Ureter (tissue), 1 donor: ENCODE measurements at regions not wholly inside any gene's neighbourhood (a gene's known extent, or its start where the extent isn't known, plus 50 kb on each side); places are given as distances from the start of the nearest gene placed in this dataset.
A peak's percentile ranks its signal among the peaks of the same experiment; 100 is the strongest.

ENCODE experiments used
- DNase-seq: peaks from one replicate; pipeline ENCODE4 v3.0.0-alpha.2; 2020; ENCODE audit warnings: low spot score
- donor health status: DM: yes; HTN: yes; CAD: no.

GRCh38 chr13:34412817-34413375 lies 529.2 kb upstream of the NBEA start:
- no peak for DNase-seq

GRCh38 chr13:34413538-34414210 lies 528.4 kb upstream of the NBEA start:
- no peak for DNase-seq

DNA sequence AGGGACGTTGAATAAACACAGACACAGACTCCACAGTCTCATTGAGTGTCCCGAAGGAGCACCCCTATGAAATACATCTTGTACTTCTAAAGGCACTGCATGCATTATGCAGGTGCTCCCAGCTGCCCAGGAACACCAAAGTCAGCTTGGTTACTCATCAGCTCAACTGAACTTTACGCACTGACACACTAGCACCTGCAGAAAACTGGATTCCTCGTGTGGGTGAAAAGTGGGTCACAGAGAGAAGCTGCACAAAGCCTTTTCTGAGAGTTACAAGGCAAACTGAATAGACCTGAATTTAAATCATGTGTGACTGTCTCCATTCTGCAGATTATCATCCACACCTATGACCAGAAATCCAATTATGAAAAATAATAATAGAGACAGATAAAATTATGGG lies 527.5 kb upstream of the NBEA start:
- no peak for DNase-seq

- peak; percentile 60 for DNase-seq
These were observed 525.1 kb upstream of the NBEA start for GRCh38 chr13:34416971-34417380.

GRCh38 chr13:34417896-34418295 lies 524.2 kb upstream of the NBEA start:
- no peak for DNase-seq

DNA sequence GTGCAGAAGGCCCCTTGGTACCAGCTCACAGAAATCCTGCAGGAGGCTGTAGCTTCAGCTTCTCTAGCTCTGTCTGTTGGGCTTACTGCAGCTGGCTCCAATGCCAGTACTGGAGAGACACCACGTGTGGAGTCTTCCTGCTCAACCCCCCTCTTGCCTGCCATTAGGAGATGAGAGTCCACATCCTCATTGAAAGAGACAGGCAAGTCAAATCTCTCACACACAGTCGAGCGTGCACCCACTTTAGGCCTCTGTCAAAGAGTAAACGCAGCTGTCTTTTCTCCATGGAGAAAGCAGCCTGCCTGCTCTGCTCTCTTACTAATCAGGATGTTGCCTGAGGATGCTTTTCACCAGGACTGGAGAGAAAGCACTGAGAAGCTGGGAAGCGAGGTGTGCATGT lies 523.0 kb upstream of the NBEA start:
- no peak for DNase-seq

DNA sequence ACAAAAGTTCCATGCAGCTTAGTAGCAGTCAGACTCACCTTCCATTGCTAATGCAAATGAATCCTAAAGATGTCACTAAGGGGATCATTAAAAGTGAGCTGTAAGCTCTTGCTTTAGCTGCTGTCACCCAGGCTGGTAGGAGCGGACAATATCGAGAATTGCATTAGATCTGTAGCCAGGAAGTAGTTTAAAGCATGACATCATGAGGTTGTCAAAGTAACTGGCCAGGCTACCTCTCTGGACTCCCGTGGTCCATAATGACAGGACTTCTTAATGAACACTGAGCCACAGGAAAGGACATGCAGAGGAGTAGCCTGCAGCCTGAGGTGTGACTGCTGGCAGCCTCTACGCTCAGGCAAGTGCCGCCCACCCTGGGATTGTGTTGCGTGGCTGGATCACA lies 522.3 kb upstream of the NBEA start:
- no peak for DNase-seq

- no peak for DNase-seq
These were observed 521.2 kb upstream of the NBEA start for GRCh38 chr13:34420702-34421346.

DNA sequence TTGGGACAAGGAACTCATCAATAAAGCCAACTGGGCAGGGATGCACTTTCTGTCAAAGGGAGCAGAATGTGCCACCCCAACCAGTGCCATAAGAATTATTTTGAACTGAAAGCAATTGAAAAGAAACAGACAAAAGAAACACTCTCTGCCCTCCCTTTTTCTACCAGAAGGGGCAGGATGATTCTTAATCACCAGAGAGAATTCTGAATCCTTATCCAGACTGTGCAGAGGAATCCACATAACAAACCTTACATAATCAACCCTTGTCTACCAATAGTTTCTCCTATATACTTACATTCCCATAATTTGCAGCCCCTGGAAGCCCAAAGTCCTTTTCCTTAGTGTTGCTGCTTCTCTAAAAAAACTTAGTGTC lies 520.7 kb upstream of the NBEA start:
- no peak for DNase-seq

DNA sequence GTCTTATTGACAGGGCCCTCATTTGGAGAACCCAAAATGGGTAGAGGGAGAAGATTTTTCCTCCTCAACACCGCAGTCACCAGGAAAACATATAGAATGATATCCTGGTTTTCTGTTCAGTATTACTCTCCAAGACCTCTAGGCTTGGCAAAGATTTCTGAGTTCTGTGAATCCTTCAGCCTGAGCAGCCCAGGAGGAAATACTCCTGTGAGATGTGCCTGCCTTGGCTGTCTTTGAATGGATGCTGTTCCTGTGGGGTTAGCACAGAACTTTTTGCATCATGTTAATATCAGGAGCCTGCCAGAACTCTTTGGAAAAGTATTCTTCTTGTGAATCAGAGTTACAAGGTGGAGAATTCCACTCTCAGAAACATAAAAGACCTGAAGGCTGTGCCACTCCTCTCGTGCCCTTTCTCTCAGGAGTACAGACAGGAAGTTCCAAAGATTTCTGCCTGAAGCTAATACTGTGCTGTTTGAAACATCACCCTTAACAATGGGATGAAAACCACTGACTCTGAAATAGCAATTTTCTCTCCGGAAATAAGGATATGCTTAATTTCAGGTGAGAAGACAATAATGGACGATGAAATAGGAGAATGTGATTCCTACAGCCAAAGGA lies 520.1 kb upstream of the NBEA start:
- DNase-seq: no peak

DNA sequence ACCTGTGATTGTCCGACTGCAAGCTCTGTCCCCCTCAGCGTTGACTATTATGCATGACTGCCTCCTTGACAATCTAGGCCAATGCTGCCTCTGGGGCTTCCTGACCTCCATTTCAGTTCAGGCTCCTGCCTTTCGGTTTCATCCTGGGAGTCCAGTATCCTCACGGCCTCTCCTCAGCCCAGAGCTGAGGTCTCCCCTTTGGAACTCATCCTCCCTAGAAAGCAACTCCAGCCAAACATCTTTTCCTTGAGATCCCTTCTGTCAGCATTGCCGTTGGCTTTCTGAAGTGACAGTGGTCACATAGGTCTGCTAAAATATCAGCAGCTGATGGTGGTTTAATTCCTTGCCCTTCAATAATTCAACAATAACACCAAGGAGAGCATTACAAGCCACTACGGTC lies 519.1 kb upstream of the NBEA start:
- no peak for DNase-seq

- no peak for DNase-seq
These were observed 516.6 kb upstream of the NBEA start for GRCh38 chr13:34425327-34425949.

DNA sequence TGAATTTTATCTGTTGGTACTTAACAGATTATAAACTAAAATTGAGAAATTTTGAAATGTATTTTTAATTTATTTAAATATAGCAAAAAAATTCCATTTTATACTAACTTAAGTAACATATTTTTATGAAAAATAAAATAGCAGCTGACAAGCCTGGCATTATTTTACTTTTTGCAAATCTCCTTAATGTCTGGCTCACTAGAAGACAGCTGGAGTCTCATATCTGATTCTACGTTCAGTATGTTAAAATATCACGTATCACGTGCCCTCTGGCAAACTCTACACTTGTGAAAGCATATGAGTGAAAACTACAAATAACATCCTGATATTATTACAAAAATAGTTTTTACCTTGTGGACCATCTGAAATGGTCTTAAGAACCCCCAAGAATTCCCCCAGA lies 513.2 kb upstream of the NBEA start:
- DNase-seq: no peak

GRCh38 chr13:34430294-34430693 lies 511.8 kb upstream of the NBEA start:
- no peak for DNase-seq

DNA sequence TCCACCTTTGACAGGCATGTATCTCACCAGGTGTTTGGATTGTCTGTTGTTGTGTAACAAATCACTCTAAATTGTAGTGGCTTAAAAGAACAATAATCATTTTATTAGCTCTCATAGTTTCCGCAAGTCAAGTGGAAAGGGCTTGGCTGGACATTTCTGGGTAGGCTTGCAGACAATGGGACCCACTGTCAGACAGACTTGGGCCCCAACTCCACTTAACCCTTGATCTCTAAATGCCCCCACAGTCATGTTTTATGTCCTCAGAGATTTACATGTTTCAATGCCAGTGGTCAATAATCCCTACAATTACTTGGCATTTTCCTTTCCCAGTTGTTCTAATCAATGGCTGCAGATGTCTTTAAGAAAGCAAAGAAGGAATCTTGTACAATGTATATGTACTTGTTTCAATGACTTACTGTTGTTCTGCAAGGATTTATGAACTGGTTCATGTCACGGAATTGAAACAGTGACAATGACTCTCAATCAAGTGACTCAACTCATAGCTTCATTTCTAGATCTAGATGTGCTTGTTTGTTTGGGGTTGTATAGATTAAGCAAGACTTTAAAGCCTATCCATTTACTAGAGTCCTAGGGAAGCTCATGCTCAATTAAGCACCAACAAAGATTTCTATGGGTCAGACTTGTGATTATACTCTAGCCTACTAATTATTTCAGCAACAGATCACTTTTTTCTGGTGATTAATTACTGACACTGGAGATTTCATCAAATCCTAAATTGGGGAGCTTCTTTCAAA lies 510.1 kb upstream of the NBEA start:
- DNase-seq: no peak

GRCh38 chr13:34435338-34435737 lies 506.7 kb upstream of the NBEA start:
- DNase-seq: no peak

GRCh38 chr13:34437873-34438272 lies 504.2 kb upstream of the NBEA start:
- no peak for DNase-seq

DNA sequence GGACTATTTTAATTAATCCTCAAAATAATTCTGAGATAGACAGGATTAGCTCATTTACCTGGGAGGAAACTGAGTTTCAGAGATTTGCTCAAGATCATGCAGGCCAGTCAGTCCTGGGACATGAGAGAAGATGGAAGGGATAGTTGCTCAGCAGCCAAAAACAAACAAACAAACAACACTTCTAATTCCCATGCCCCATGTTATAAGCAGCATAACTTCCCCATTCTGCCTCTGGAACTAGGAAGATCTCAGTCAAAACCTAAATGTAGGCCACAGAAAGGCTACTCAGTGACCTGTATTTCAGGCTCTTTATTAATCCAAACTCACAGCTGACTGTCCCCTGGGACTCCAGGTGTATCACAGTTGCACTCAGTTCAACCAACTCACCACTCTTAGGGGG lies 489.2 kb upstream of the NBEA start:
- no peak for DNase-seq

- DNase-seq: no peak
These were observed 483.0 kb upstream of the NBEA start for GRCh38 chr13:34458756-34459715.

GRCh38 chr13:34459856-34460255 lies 482.2 kb upstream of the NBEA start:
- DNase-seq: no peak

GRCh38 chr13:34462843-34463242 lies 479.2 kb upstream of the NBEA start:
- DNase-seq: no peak
